ENCODE measurements at regions not wholly inside any gene's neighbourhood (a gene's known extent, or its start where the extent isn't known, plus 50 kb on each side); places are given as distances from the start of the nearest gene placed in this dataset.

GRCh38 chr3:72006631-72007556 lies 221.9 kb upstream of the PROK2 start:
- no peak overlapping the region for H3K4me2 ChIP-seq (ENCODE audit: low read depth, low read length, poor library complexity, severe bottlenecking)
- no peaks in the 10 kb centered on the region for H4K20me1 ChIP-seq (ENCODE audit: insufficient read depth, low read depth, low read length)
- DNase-seq: no peak
- no peaks in the 10 kb centered on the region for H3K79me2 ChIP-seq (ENCODE audit: low read length)
- no peaks in the 10 kb centered on the region for H3K36me3 ChIP-seq (ENCODE audit: insufficient read depth, low read length)
- H3K9me3 ChIP-seq (ENCODE audit: low read length): no peaks in the 10 kb centered on the region
- H3K9ac ChIP-seq (ENCODE audit: low read length): no peak overlapping the region
- no peak overlapping the region for H3K4me3 ChIP-seq (ENCODE audit: low read length)
- no peak overlapping the region for H2AFZ ChIP-seq (ENCODE audit: low read length)
- H3K27me3 ChIP-seq (ENCODE audit: low read length): no peaks in the 10 kb centered on the region
- no peaks in the 10 kb centered on the region for H3K9me2 ChIP-seq (replicated peaks; ENCODE audit: insufficient read depth, low read length)
- peaks cover 14% of the 10 kb centered on the region for H3K4me1 ChIP-seq (ENCODE audit: low read length)
- H3K27ac ChIP-seq (ENCODE audit: low read length): no peak overlapping the region

- Histone ChIP-seq H3K4me3 (ENCODE audit: low read length) (no peak overlapping the region), H3K79me2 (ENCODE audit: low read length) (no peaks in the 10 kb centered on the region), H3K4me2 (ENCODE audit: low read depth, low read length, poor library complexity, severe bottlenecking) (no peak overlapping the region), H2AFZ (ENCODE audit: low read length) (no peak overlapping the region), H3K27me3 (ENCODE audit: low read length) (no peaks in the 10 kb centered on the region), H4K20me1 (ENCODE audit: insufficient read depth, low read depth, low read length) (no peaks in the 10 kb centered on the region), H3K36me3 (ENCODE audit: insufficient read depth, low read length) (no peaks in the 10 kb centered on the region), H3K27ac (ENCODE audit: low read length) (no peak overlapping the region), H3K9ac (ENCODE audit: low read length) (no peak overlapping the region), H3K9me2 (replicated peaks; ENCODE audit: insufficient read depth, low read length) (no peaks in the 10 kb centered on the region), H3K4me1 (ENCODE audit: low read length) (peaks cover 7% of the 10 kb centered on the region), H3K9me3 (ENCODE audit: low read length) (no peaks in the 10 kb centered on the region)
- no peak for DNase-seq
Measured at GRCh38 chr3:72004749-72005292, 219.9 kb upstream of the PROK2 start.

- Histone ChIP-seq H3K36me3 (ENCODE audit: insufficient read depth, low read length) (no peaks in the 10 kb centered on the region), H3K4me2 (ENCODE audit: low read depth, low read length, poor library complexity, severe bottlenecking) (no peak overlapping the region), H4K20me1 (ENCODE audit: insufficient read depth, low read depth, low read length) (no peaks in the 10 kb centered on the region), H3K9me2 (replicated peaks; ENCODE audit: insufficient read depth, low read length) (no peaks in the 10 kb centered on the region), H3K4me1 (ENCODE audit: low read length) (0 out of 2 replicates have a peak, but pooled peaks cover 2% of the 10 kb centered on the region), H3K27ac (ENCODE audit: low read length) (no peak overlapping the region), H3K79me2 (ENCODE audit: low read length) (no peaks in the 10 kb centered on the region), H3K9ac (ENCODE audit: low read length) (no peak overlapping the region), H3K27me3 (ENCODE audit: low read length) (no peaks in the 10 kb centered on the region), H3K4me3 (ENCODE audit: low read length) (no peak overlapping the region), H3K9me3 (ENCODE audit: low read length) (no peaks in the 10 kb centered on the region), H2AFZ (ENCODE audit: low read length) (no peak overlapping the region)
- DNase-seq: no peak
Measured at GRCh38 chr3:72003936-72004335, 219.0 kb upstream of the PROK2 start.

- Histone ChIP-seq H3K9me3 (ENCODE audit: low read length) (no peaks in the 10 kb centered on the region), H3K4me2 (ENCODE audit: low read depth, low read length, poor library complexity, severe bottlenecking) (no peak overlapping the region), H3K27ac (ENCODE audit: low read length) (no peak overlapping the region), H3K27me3 (ENCODE audit: low read length) (no peaks in the 10 kb centered on the region), H3K9ac (ENCODE audit: low read length) (no peak overlapping the region), H3K9me2 (replicated peaks; ENCODE audit: insufficient read depth, low read length) (no peaks in the 10 kb centered on the region), H3K4me1 (ENCODE audit: low read length) (0 out of 2 replicates have a peak, but pooled peaks cover 2% of the 10 kb centered on the region), H3K36me3 (ENCODE audit: insufficient read depth, low read length) (no peaks in the 10 kb centered on the region), H3K79me2 (ENCODE audit: low read length) (no peaks in the 10 kb centered on the region), H3K4me3 (ENCODE audit: low read length) (no peak overlapping the region), H2AFZ (ENCODE audit: low read length) (no peak overlapping the region), H4K20me1 (ENCODE audit: insufficient read depth, low read depth, low read length) (no peaks in the 10 kb centered on the region)
- DNase-seq: no peak
Measured at GRCh38 chr3:72001758-72002157, 216.8 kb upstream of the PROK2 start.

- no peak overlapping the region for H3K4me2 ChIP-seq (ENCODE audit: low read depth, low read length, poor library complexity, severe bottlenecking)
- no peaks in the 10 kb centered on the region for H3K27me3 ChIP-seq (ENCODE audit: low read length)
- no peaks in the 10 kb centered on the region for H3K36me3 ChIP-seq (ENCODE audit: insufficient read depth, low read length)
- H3K4me3 ChIP-seq (ENCODE audit: low read length): no peak overlapping the region
- H3K27ac ChIP-seq (ENCODE audit: low read length): no peak overlapping the region
- no peak overlapping the region for H2AFZ ChIP-seq (ENCODE audit: low read length)
- 0 out of 2 replicates have a peak, but pooled peaks cover 2% of the 10 kb centered on the region for H3K4me1 ChIP-seq (ENCODE audit: low read length)
- no peaks in the 10 kb centered on the region for H4K20me1 ChIP-seq (ENCODE audit: insufficient read depth, low read depth, low read length)
- no peaks in the 10 kb centered on the region for H3K9me2 ChIP-seq (replicated peaks; ENCODE audit: insufficient read depth, low read length)
- H3K9ac ChIP-seq (ENCODE audit: low read length): no peak overlapping the region
- H3K79me2 ChIP-seq (ENCODE audit: low read length): no peaks in the 10 kb centered on the region
- no peak for DNase-seq
- H3K9me3 ChIP-seq (ENCODE audit: low read length): no peaks in the 10 kb centered on the region
Measured at GRCh38 chr3:71998995-71999673, 214.2 kb upstream of the PROK2 start.

- H3K36me3 ChIP-seq (ENCODE audit: insufficient read depth, low read length): no peaks in the 10 kb centered on the region
- no peak overlapping the region for H3K4me3 ChIP-seq (ENCODE audit: low read length)
- no peaks in the 10 kb centered on the region for H3K9me2 ChIP-seq (replicated peaks; ENCODE audit: insufficient read depth, low read length)
- H3K4me2 ChIP-seq (ENCODE audit: low read depth, low read length, poor library complexity, severe bottlenecking): no peak overlapping the region
- H3K27me3 ChIP-seq (ENCODE audit: low read length): no peaks in the 10 kb centered on the region
- H3K79me2 ChIP-seq (ENCODE audit: low read length): no peaks in the 10 kb centered on the region
- DNase-seq: no peak
- no peak overlapping the region for H2AFZ ChIP-seq (ENCODE audit: low read length)
- H3K9ac ChIP-seq (ENCODE audit: low read length): no peak overlapping the region
- no peak overlapping the region for H3K27ac ChIP-seq (ENCODE audit: low read length)
- H3K4me1 ChIP-seq (ENCODE audit: low read length): 0 out of 2 replicates have a peak, but pooled peaks cover 2% of the 10 kb centered on the region
- H4K20me1 ChIP-seq (ENCODE audit: insufficient read depth, low read depth, low read length): no peaks in the 10 kb centered on the region
- no peaks in the 10 kb centered on the region for H3K9me3 ChIP-seq (ENCODE audit: low read length)
Measured at GRCh38 chr3:71997066-71997653, 212.2 kb upstream of the PROK2 start.

- Histone ChIP-seq H3K9ac (ENCODE audit: low read length) (no peak overlapping the region), H3K4me1 (ENCODE audit: low read length) (0 out of 2 replicates have a peak, but pooled peaks cover 2% of the 10 kb centered on the region), H4K20me1 (ENCODE audit: insufficient read depth, low read depth, low read length) (no peaks in the 10 kb centered on the region), H2AFZ (ENCODE audit: low read length) (no peak overlapping the region), H3K9me3 (ENCODE audit: low read length) (no peaks in the 10 kb centered on the region), H3K9me2 (replicated peaks; ENCODE audit: insufficient read depth, low read length) (no peaks in the 10 kb centered on the region), H3K27me3 (ENCODE audit: low read length) (no peaks in the 10 kb centered on the region), H3K4me2 (ENCODE audit: low read depth, low read length, poor library complexity, severe bottlenecking) (no peak overlapping the region), H3K79me2 (ENCODE audit: low read length) (no peaks in the 10 kb centered on the region), H3K36me3 (ENCODE audit: insufficient read depth, low read length) (no peaks in the 10 kb centered on the region), H3K4me3 (ENCODE audit: low read length) (no peak overlapping the region), H3K27ac (ENCODE audit: low read length) (no peak overlapping the region)
- DNase-seq: no peak
Measured at GRCh38 chr3:71994906-71995305, 210.0 kb upstream of the PROK2 start.

GRCh38 chr3:71994203-71994602 lies 209.3 kb upstream of the PROK2 start:
- no peaks in the 10 kb centered on the region for H4K20me1 ChIP-seq (ENCODE audit: insufficient read depth, low read depth, low read length)
- no peaks in the 10 kb centered on the region for H3K9me2 ChIP-seq (replicated peaks; ENCODE audit: insufficient read depth, low read length)
- no peaks in the 10 kb centered on the region for H3K36me3 ChIP-seq (ENCODE audit: insufficient read depth, low read length)
- no peak overlapping the region for H2AFZ ChIP-seq (ENCODE audit: low read length)
- no peaks in the 10 kb centered on the region for H3K9me3 ChIP-seq (ENCODE audit: low read length)
- no peak overlapping the region for H3K4me3 ChIP-seq (ENCODE audit: low read length)
- H3K4me1 ChIP-seq (ENCODE audit: low read length): no peaks in the 10 kb centered on the region
- H3K4me2 ChIP-seq (ENCODE audit: low read depth, low read length, poor library complexity, severe bottlenecking): no peak overlapping the region
- H3K27ac ChIP-seq (ENCODE audit: low read length): no peak overlapping the region
- H3K79me2 ChIP-seq (ENCODE audit: low read length): no peaks in the 10 kb centered on the region
- no peak for DNase-seq
- H3K27me3 ChIP-seq (ENCODE audit: low read length): no peaks in the 10 kb centered on the region
- no peak overlapping the region for H3K9ac ChIP-seq (ENCODE audit: low read length)
